HG03565 (cell line): ENCODE measurements at regions not wholly inside any gene's neighbourhood (a gene's known extent, or its start where the extent isn't known, plus 50 kb on each side); places are given as distances from the start of the nearest gene placed in this dataset.

Experiments
- ATAC-seq: cut with Tn5 transposase; IDR thresholded peaks from one replicate; pipeline ENCODE4 v1.9.1; 2021; ENCODE audit warnings: mild to moderate bottlenecking, moderate library complexity; ENCODE audit not compliant: unreplicated experiment

DNA sequence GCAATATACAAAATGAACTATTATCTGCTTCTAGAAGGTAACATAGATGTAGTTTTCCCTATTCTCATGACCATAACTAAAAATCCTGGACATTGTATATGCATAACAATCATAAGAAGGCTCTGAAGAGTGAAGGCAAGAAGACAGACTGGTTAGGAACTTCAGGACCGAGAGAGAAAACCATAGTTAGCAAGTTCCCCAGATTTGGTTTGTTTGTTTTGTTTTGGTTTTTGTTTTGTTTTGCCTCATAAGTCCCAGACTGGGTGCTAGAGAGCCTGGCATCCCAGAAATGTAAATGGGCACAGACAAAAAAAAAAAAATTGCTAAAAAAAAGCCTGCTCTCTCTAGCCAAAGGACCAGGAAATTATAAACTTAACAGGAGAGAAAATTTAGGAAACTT lies 192.2 kb upstream of the FBXO11 start:
- ATAC-seq = no peak

GRCh38 chr2:48104418-48104817 lies 198.1 kb upstream of the FBXO11 start:
- no peak for ATAC-seq

DNA sequence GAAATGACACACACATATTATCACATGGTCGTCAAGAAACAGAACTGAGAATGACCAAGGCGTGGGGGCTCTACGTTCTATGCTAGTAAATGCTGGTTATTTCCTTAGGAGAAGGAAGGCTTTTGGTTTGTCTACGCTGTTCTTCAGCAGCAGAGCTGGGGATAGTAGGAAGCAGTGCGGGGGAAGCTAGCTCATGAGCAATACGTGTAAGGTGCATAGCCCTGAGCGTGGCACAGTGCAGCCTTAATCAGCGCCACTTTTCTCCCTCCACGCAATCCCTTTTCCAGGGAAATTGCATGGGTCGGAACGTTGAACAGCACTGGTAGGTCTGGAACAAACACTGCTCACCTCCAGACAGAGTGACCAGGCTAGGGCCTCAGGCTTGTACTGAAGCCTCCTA lies 199.6 kb upstream of the FBXO11 start:
- no peak for ATAC-seq

DNA sequence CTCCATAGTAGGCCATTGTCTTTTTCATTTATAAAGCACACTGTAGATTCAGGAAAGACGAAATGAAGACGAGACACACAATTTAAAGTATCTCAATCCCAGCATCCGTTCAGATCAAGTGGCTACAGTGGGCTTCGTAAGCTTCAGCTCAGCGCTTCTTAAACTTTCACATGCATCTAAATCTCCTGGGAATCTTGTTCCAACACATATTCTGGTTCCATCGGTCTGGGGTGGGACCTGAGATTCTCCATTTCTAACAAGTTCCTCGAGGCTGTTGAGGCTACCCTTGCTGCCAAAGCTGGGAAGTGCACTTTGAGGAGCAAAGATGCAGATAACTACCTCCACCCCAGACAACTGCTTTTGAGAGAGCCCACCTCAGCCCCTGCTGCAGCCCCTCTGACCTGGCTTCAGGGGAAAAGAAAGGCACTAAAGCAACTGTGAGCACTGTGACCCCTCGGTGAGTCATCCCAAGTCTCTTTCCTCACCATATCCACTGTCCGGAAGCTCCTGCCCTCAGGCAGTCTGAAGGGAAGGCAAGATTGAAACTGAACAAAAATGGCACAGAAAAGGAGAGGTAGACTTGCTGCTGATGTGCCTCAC lies 201.1 kb upstream of the FBXO11 start:
- ATAC-seq = no peak

DNA sequence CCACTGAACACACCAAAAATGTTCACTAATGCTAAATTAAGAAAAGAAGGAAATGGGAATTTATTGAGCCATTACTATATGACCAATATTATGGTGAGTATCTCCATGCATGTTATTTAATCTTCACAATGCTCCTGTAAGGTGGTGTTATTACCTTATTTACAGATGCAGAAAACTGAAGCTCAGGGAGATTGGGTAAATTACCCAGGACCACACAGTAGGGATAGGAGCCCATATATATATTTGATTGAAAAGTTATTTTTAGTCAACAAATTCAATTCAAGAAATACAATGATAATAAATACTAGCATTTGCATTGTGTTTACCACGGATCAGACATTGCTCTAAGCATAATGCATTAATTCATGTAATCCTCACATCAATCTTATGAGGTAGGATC lies 202.2 kb upstream of the FBXO11 start:
- ATAC-seq = no peak

DNA sequence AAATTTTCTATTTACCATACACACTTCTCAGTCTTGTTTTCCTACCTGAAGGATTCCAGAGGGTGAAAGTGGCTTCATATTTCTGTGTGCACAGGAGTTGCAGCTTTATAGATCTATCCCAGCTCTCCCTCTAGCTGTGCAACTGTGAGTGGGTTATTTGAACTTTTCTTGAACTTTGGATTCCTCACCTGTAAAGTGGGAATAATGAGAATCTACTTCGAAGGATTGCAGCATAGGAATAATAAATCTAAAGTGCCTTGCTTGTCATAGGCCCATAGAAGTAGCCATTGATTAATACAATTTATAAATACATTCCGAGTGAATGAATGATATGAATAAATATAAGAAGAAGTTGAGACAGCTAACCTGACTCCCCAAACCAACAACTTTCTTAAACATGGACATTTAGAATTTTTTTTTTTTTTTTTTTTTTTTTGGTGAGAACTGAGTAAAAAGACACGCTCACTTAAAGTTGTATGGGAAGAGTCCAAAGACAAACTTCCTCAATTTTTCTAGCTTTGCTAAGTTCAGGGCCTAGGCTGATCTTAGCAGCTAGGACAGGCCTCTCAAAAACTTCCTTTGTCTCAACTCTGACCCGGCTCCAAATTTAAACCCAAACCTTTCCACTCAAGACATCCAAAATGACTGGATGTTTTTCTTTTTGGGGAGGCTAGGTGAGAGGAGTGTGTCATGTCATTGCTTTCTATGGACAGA lies 203.3 kb upstream of the FBXO11 start:
- no peak for ATAC-seq

DNA sequence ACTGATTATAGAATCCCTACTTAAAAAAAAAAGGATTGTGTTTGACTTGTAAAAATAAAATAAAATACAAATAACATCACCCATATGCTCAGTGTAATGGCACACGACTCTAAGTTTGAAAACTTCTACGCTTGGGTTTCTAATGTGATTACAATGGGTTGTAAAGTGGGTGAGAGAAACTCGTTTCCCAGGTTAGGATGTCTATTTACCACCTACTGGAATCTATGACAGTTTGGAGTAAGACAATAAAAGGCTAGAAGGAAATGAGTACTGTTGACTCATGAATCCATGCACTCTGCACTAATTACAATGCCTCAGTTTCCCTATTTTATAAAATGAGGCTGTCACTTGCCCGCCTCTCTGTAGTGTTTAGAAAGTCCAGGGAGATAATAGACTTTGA lies 204.0 kb upstream of the FOXN2 start:
- ATAC-seq = no peak

DNA sequence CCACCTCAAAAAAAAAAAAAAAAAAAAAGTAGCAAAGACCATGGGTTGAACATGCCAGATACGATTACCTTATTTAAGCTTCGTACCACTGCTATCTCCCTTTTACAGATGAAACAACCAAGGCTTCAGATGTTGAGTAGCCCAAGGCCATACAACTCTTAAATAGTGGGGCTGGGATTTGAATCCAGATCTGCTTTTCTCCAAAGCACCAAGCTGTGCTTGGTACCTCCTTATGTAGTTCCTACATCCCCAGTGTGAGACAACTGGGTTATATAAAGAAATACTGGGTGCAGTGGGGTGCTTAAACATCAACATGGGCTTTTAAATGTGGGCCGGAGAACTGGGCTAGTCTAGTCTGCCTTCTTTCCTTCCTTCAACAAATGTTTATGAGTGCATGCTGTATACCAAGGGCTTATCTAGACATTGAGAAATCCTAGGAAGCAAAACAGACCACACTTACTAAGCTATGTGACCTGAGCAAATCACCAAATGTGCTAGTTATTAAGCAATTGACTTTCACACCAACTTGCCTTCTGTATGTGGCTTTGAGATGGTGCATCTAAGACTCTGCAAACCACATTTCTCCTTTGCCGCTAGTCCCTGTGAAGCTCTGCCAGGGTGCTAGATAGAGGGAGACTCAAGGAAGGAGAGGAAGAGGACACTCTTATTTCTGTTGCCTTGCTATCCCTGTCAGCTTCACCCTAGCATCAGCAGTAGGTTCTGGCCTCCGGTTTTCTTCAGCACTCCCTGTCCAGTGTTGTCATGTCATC lies 201.4 kb upstream of the FOXN2 start:
- no peak for ATAC-seq

GRCh38 chr2:48113767-48114166 lies 200.7 kb upstream of the FOXN2 start:
- no peak for ATAC-seq

GRCh38 chr2:48114256-48114655 lies 200.2 kb upstream of the FOXN2 start:
- peak; percentile 55 for ATAC-seq

DNA sequence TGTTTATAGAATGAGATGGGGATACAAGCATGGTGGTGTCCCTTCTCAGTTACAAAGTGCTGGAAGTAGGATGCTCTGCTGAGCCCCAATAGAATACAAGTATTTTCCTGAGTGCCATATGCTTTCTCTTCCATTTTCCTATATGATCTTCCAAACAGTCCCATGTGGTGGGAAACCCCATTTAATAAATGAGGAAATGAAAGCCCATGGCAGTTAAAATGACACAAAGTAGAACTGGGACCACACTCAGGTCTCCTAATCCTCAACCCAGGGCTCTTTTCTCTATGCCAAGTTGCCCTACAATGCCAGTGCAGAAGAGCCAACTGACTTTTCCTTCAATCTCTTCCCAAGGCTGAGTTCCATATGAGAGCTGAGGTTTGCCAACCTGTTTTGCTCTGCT lies 198.0 kb upstream of the FOXN2 start:
- no peak for ATAC-seq

- no peak for ATAC-seq
Measured at GRCh38 chr2:48118895-48119294, 195.6 kb upstream of the FOXN2 start.

DNA sequence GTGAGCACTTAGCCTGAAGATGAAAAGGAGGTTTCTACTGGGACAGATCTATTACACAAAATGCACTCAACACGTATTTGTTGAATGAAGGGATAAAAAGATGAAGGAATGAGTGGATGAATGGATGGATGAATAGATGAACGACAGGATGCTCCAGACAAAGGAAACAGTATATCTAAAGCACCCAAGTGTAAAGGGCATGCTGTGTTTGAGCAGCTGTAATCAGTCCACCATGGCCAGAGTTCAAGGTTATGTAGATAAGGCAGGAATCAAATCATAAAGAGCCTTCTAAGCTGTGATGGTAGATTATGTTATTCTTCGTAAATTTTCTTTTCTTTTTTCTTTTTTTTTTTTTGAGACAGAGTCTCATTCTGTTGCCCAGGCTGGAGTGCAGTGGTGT lies 194.4 kb upstream of the FOXN2 start:
- no peak for ATAC-seq

DNA sequence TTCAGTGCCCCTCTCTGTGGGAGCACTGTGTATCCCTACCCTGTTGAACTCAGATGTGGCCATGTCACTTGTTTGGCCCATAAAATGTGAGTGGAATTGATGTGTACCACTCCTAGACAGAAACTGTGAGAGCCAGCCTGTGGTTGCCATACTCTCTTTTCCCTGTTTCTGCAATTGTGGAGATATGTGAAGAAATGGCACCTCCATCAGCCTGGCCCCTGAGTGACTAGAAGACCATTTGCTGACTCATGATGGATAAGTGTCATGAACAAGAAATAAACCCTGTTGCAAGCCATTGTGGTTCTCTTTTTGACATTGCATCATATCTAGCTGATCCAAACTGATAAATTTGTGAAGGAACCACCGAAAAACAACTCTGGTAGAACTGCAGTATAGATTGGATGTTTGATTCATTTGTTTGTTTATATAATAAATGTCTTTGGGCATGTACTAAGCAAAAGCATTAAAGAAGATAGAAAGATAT lies 193.7 kb upstream of the FOXN2 start:
- ATAC-seq = no peak

GRCh38 chr2:48122166-48122565 lies 192.3 kb upstream of the FOXN2 start:
- peak; percentile 41 for ATAC-seq

DNA sequence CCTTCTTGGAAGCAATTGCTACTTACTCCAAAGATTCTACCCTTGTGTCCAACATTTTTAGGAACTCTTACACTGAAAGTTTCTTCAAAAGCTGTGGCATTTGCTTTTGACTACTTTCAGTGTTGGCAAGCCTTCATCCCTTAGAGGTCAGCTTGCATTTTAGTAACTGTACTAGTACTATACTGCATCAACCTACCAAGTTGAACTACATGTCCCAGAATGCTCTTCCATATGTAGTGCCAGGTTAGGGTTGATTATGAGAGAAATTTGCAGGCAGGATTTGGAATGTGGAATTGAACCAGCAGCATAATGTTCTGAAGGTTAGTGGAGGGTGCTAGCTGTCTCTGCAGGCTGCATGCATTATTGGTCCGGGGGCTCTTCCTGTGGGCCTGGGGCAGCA lies 189.9 kb upstream of the FOXN2 start:
- ATAC-seq = no peak

DNA sequence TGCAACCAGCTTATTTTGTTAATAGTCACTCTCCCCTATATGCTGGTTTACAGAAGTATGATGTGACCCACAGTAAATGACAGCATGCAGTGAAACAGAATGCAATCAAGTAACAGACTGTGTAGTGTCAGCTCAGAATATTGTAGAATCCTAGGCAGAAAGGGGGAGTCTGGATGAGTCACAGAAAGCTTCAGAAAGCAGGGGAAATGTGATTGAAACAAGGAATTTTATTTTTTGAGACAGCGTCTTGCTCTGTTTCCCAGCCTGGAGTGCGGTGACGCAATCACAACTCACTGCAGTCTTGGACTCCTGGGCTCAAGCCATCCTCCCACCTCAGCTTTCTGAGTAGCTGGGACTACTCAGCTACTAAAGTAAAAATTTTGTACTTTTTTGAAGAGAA lies 188.3 kb upstream of the FOXN2 start:
- no peak for ATAC-seq

DNA sequence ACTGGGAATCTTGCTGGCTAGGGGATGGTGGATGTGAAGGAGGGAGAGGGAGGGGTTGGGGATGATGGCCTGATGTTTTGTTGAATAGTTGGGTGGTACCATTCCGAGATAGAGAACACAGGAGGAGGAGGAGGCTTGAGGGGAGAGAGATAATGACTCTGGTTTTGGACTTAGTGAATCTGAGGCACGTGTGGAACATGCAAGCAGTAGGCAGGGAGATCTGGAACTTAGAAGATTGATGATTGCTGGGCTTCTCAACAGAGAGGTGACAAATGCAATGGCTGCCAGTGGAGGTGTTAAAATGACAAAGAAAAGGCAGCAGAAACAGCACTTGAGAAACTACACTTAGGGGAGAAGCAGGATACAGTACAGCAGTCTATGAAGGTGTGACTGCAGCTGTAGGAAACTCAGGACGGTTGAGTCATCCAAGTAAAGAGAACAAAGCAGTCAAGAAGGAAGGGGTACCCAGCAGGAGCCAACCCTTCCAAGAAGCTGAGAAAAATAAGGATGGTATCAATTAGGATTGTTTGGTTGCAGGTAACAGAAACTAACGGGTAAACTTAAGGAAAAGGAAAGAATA lies 186.8 kb upstream of the FOXN2 start:
- ATAC-seq = no peak

- no peak for ATAC-seq
Measured at GRCh38 chr2:48129293-48129950, 185.1 kb upstream of the FOXN2 start.

DNA sequence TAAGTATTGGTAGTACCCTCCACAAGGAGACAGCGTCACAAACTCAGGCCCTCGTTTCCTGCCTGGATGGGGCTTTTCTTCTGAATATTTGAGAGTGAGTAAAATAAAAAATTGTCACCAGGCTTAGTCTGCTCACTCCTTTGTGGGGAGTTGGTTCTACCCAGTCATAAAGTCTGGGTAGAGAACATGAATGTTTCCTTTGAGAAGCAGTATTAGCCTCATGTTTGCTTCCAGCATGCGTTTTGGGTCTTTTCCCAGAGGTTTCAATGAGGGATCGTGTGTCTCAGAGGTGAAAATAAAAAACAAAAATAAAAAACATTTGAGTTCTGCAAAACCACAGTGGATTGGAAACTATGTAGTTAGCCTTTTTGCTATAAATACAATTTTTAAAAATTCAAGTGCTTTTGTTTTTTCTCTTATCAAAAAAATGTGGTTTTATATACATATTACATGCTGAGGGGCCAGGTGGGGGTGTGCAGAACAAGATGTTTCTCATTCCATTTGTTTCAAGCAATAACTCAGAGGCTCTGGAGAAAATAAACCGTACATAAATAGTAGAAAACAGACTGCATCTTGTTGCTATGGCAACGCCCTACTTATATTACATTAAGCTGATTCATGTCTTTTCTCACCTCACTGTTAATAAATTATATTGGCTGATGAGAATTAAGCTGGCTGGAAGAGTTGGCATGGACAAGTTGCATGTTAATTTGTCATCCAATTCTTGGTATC lies 182.8 kb upstream of the FOXN2 start:
- ATAC-seq = no peak

- ATAC-seq = no peak
Measured at GRCh38 chr2:48132271-48132625, 182.2 kb upstream of the FOXN2 start.
